Epithelial cell of esophagus (primary cell): ENCODE measurements at regions not wholly inside any gene's neighbourhood (a gene's known extent, or its start where the extent isn't known, plus 50 kb on each side); places are given as distances from the start of the nearest gene placed in this dataset.

Experiments used
- DNase-seq: peaks from one replicate; pipeline ENCODE4 v3.0.0; 2010; ENCODE audit warnings: low read depth
- H3K4me3 ChIP-seq: 2 replicates; pipeline ENCODE4 v1.5.1; 2011; ENCODE audit warnings: mild to moderate bottlenecking, low read length, control low read depth
- CTCF ChIP-seq: IDR thresholded peaks from 2 replicates; pipeline ENCODE4 v1.5.1; 2011; ENCODE audit warnings: low read depth, mild to moderate bottlenecking, low read length, control low read depth, inconsistent platforms; ENCODE audit not compliant: insufficient read depth; ENCODE audit errors: missing control alignments

- no peak overlapping the region for H3K4me3 ChIP-seq
- no peak for TF ChIP-seq CTCF
- DNase-seq, result no peak
These were observed 166.3 kb upstream of the NR5A2 start for GRCh38 chr1:199861020-199861795.

GRCh38 chr1:199862047-199862446 is 165.5 kb upstream of the NR5A2 start:
- no peak for DNase-seq
- no peak for TF ChIP-seq CTCF
- H3K4me3 ChIP-seq, result no peak overlapping the region

- no peak overlapping the region for H3K4me3 ChIP-seq
- no peak for DNase-seq
- TF ChIP-seq CTCF, result no peak
These were observed 161.3 kb upstream of the NR5A2 start for GRCh38 chr1:199866210-199866617.

DNA sequence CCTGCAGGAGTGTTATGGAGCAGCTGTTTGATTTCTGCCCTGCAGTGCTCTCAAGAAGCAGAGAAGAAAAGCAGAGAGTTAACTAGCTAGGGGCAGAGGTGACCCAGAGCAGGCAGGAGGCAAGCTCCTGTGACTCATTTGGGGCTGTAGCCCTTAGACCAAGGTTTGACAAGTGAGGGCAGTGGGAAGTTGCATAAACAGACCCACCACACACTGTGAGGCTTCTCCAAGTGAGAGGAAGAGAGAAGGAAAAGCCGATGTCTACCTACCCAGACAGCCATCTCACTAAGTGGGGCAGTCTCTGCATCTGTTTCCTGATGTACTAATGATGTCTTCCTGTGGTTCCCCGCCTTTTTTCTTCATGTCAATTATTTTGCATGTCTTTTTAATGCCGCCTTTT is 159.9 kb upstream of the NR5A2 start:
- TF ChIP-seq CTCF, result no peak
- no peak overlapping the region for H3K4me3 ChIP-seq
- no peak for DNase-seq

- no peak for TF ChIP-seq CTCF
- H3K4me3 ChIP-seq, result no peak overlapping the region
- no peak for DNase-seq
These were observed 158.7 kb upstream of the NR5A2 start for GRCh38 chr1:199868777-199869176.

DNA sequence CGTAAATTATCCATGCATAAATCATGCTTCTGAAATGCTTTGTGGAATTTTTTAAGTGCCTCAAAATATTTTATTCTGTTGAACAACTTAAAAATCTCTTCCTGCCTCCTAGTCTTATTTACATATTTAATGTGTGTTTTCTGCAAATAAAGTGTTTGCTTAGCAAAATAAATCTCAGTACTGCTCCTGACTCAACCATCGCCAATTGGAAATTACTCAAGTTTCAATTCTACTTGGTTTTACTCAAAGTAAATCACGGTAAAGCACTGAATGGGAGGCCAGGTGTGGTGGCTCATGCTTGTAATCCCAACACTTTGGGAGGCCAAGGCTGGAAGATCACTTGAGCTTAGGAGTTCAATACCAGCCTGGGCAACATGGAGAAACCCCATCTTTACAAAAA is 152.2 kb upstream of the NR5A2 start:
- TF ChIP-seq CTCF, result no peak
- H3K4me3 ChIP-seq, result no peak overlapping the region
- no peak for DNase-seq

DNA sequence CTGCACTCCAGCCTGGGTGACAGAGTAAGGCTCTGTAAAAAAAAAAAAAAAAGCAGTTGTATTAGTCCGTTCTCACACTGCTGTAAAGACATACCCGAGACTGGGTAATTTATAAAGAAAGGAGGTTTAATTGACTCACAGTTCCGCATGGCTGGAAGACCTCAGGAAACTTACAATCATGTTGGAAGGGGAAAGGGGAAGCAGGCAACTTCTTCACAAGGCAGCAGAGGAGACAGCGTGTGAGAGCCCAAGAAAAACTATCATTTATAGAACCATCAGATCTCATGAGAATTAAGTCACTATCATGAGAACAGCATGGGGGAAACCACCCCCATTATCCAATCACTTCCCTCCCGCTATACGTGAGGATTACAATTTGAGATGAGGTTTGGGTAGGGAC is 151.7 kb upstream of the NR5A2 start:
- TF ChIP-seq CTCF, result no peak
- DNase-seq, result no peak
- H3K4me3 ChIP-seq, result no peak overlapping the region
